Lower leg skin (tissue), 4 donors: ENCODE measurements at regions not wholly inside any gene's neighbourhood (a gene's known extent, or its start where the extent isn't known, plus 50 kb on each side); places are given as distances from the start of the nearest gene placed in this dataset.
A peak's percentile ranks its signal among the peaks of the same experiment; 100 is the strongest.

Experiments
- DNase-seq, 2 donors: peaks; one replicate each; pipeline ENCODE4 v3.0.0-alpha.2; 2019; ENCODE audit warnings: low spot score in 2 of 2
- H3K4me3 ChIP-seq: fragments of 200-600 bp; sonication (generic); 2 replicates; pipeline ENCODE4 v1.5.1; 2017; ENCODE audit warnings: mild to moderate bottlenecking, low read depth; ENCODE audit not compliant: poor library complexity, severe bottlenecking
- POLR2A ChIP-seq, 2 donors: fragments of 450-650 bp; IDR thresholded peaks; one replicate each; pipeline ENCODE4 v1.6.1; 2016 to 2017; ENCODE audit warnings: antibody characterized with exemption in 2 of 2, mild to moderate bottlenecking in 1 of 2, moderate library complexity in 1 of 2
- WGBS, 2 donors: methylation state at CpG; one replicate each; pipeline ENCODE4 v1.1.5; 2018; 5-methylcytosine and 5-hydroxymethylcytosine counted together
- intact Hi-C: fragments of 100-400 bp; cut with DNase I; formaldehyde crosslinking; loops from one replicate; pipeline ENCODE4 v1.15.0; 2023; ENCODE audit warnings: low total_unique reads
- TF ChIP-seq, protein P1 (sequence below), 3 donors: fragments of 450-650 bp; IDR thresholded peaks; one replicate each; pipeline ENCODE4 v1.5.1; 2016; ENCODE audit warnings: antibody characterized with exemption in 3 of 3, mild to moderate bottlenecking in 3 of 3, moderate library complexity in 2 of 3

- DNase-seq: no peak
- 61 to 66% methylated on average over 3 of the region's 3 CpGs for WGBS, 2 donors
- TF ChIP-seq, protein P1, sequence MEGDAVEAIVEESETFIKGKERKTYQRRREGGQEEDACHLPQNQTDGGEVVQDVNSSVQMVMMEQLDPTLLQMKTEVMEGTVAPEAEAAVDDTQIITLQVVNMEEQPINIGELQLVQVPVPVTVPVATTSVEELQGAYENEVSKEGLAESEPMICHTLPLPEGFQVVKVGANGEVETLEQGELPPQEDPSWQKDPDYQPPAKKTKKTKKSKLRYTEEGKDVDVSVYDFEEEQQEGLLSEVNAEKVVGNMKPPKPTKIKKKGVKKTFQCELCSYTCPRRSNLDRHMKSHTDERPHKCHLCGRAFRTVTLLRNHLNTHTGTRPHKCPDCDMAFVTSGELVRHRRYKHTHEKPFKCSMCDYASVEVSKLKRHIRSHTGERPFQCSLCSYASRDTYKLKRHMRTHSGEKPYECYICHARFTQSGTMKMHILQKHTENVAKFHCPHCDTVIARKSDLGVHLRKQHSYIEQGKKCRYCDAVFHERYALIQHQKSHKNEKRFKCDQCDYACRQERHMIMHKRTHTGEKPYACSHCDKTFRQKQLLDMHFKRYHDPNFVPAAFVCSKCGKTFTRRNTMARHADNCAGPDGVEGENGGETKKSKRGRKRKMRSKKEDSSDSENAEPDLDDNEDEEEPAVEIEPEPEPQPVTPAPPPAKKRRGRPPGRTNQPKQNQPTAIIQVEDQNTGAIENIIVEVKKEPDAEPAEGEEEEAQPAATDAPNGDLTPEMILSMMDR (IDR thresholded peaks at IDR 0.05): no peak
- TF ChIP-seq POLR2A (IDR thresholded peaks at IDR 0.05): no peak
- no peak overlapping the region for H3K4me3 ChIP-seq
- intact Hi-C loops: no loop called here
These were observed 165.5 kb upstream of the ACVR2A start for GRCh38 chr2:147679191-147679954.

GRCh38 chr2:147665105-147665504 is 179.7 kb upstream of the ACVR2A start:
- peak in 1 of 2 donors; percentile 18 for DNase-seq

DNA sequence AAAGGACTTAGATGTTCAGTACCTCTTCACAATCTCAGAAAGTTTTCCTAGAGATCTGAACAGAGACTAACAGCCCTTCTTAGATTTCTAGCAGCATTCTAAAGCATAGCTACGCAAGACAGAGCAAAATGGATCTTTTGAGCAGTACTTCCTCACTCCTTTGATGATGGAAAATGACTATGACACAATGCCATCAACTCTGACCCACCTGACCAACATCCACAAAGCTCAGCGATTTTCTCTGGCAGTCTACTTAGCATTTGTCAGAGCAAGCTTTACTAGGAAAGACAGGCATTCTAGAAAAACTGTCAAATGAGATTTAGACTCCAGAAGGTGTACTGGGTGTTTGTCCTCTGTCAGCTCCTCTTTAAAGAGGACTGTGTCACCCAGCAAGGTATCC is 180.9 kb upstream of the ACVR2A start:
- no peak overlapping the region for H3K4me3 ChIP-seq
- no peak for DNase-seq
- TF ChIP-seq, protein P1 (IDR thresholded peaks at IDR 0.05): no peak
- TF ChIP-seq POLR2A (IDR thresholded peaks at IDR 0.05): no peak
- intact Hi-C loops: no loop called here
- 79 to 83% methylated on average over 2 of the region's 2 CpGs for WGBS, 2 donors

More at GRCh38 chr2:147665105-147665504, 179.7 kb upstream of the ACVR2A start:
- intact Hi-C loops: no loop called here
- TF ChIP-seq, protein P1 (IDR thresholded peaks at IDR 0.05): no peak
- no peak for TF ChIP-seq POLR2A (IDR thresholded peaks at IDR 0.05)
- H3K4me3 ChIP-seq: no peak overlapping the region
- WGBS, 2 donors: 44 to 47% methylated on average over 2 of the region's 2 CpGs

DNA sequence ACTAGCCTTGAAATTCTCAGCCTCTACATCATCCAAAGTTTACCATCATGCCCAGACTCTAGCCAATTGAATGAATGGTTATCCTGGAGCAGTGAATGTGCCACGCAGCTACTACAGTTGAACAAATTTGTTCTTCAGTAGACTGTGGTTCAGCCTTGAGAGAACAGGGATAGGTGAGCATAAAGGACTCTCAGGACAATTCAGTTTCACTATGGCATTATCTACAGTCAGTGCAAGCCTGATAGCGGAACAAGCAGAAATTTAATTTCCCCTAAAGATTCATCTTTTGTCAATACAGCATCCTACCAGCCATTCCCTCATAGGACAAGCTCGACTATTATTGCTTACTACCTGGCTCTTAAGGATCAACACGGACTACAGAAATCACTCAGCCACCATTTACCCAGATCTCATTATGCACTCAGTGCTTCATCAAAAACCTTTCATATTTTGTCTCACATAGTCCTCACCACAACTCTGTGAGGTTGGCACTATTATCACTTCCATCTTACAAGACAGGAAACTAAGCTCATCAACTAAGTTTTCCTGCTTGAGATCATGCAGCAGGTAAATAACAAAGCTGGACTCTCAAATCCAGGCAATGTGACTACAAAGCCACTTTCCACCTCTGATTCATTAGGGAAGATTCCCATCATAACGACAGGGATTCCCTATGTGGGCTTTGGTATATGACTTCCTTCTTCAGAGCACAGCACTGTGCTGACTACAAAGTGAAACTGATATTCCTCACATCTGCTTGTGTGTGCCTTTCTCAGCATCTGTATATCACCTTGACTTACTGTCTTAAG is 181.5 kb upstream of the ACVR2A start:
- WGBS, 2 donors: 80 to 81% methylated on average over 5 of the region's 5 CpGs
- no peak overlapping the region for H3K4me3 ChIP-seq
- DNase-seq: no peak
- intact Hi-C loops: no loop called here
- TF ChIP-seq, protein P1 (IDR thresholded peaks at IDR 0.05): no peak
- TF ChIP-seq POLR2A (IDR thresholded peaks at IDR 0.05): no peak

- intact Hi-C loops: no loop called here
- WGBS, 2 donors: 93 to 97% methylated on average over 4 of the region's 4 CpGs
- no peak for DNase-seq
- no peak for TF ChIP-seq POLR2A (IDR thresholded peaks at IDR 0.05)
- TF ChIP-seq, protein P1 (IDR thresholded peaks at IDR 0.05): no peak
- H3K4me3 ChIP-seq: no peak overlapping the region
These were observed 182.6 kb upstream of the ACVR2A start for GRCh38 chr2:147662221-147662620.
